GM12864 (cell line): ENCODE measurements at regions not wholly inside any gene's neighbourhood (a gene's known extent, or its start where the extent isn't known, plus 50 kb on each side); places are given as distances from the start of the nearest gene placed in this dataset.

Experiments
- DNase-seq: peaks from one replicate; pipeline ENCODE4 v3.0.0-alpha.2; 2011; ENCODE audit warnings: low read depth
- H3K4me3 ChIP-seq: 2 replicates; pipeline ENCODE4 v1.5.1; 2011; ENCODE audit warnings: mild to moderate bottlenecking, low read depth, low read length, control low read depth
- CTCF ChIP-seq: IDR thresholded peaks from 2 replicates; pipeline ENCODE4 v1.5.1; 2011; ENCODE audit warnings: low read depth, mild to moderate bottlenecking, moderate library complexity, low read length, control low read depth, inconsistent platforms; ENCODE audit errors: missing control alignments

- no peak for DNase-seq
- H3K4me3 ChIP-seq, result no peak overlapping the region
- TF ChIP-seq CTCF, result no peak
Measured at GRCh38 chr18:39403121-39403520, 1837.5 kb upstream of the CELF4 start.

GRCh38 chr18:39399662-39400061 lies 1834.1 kb upstream of the CELF4 start:
- no peak for TF ChIP-seq CTCF
- DNase-seq, result no peak
- H3K4me3 ChIP-seq, result no peak overlapping the region

GRCh38 chr18:39396168-39396567 lies 1830.6 kb upstream of the CELF4 start:
- DNase-seq, result no peak
- H3K4me3 ChIP-seq, result no peak overlapping the region
- TF ChIP-seq CTCF, result no peak

- no peak for TF ChIP-seq CTCF
- no peak overlapping the region for H3K4me3 ChIP-seq
- DNase-seq, result no peak
Measured at GRCh38 chr18:39389800-39390379, 1824.3 kb upstream of the CELF4 start.

GRCh38 chr18:39380866-39381265 lies 1815.3 kb upstream of the CELF4 start:
- no peak overlapping the region for H3K4me3 ChIP-seq
- TF ChIP-seq CTCF, result no peak
- DNase-seq, result no peak

GRCh38 chr18:39380186-39380725 lies 1814.7 kb upstream of the CELF4 start:
- no peak overlapping the region for H3K4me3 ChIP-seq
- no peak for DNase-seq
- TF ChIP-seq CTCF, result no peak

GRCh38 chr18:39375066-39375465 lies 1809.5 kb upstream of the CELF4 start:
- TF ChIP-seq CTCF, result no peak
- DNase-seq, result no peak
- H3K4me3 ChIP-seq, result no peak overlapping the region
